ENCODE measurements at regions not wholly inside any gene's neighbourhood (a gene's known extent, or its start where the extent isn't known, plus 50 kb on each side); places are given as distances from the start of the nearest gene placed in this dataset.

DNA sequence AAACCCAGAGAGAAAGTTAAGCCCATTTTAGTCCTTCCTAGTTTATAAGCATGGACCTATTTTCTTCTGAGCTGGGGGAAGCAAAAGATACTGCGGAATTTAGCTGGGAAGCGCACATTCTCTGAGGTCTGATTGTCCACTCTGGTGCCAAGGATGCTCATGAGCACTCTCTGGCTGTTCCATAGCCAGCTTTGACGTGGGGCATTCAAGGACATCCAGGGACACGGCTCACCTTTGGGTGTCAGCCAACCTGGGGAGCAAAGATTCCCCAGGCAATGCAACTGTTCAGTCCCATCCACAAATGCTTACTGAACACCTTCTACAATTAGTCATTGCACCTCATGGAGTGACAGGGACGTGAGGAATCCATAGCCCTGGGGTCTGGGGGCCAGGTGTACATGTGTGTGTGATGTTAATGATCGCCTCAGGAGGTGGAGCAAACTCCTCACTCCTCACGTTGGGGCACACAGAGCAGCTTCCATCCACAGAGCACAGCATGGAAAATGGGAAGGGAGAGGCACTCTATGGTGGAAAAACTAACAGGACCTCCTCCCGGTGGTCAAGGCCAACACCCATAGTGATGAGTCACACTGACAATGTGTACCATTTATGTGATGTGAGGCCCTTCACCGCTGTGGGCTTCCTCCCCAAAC, 67.5 kb upstream of the IGFBP3 start:
- in situ Hi-C loops (cut with MboI; ENCODE audit: low sequenced_read_pairs) = no loop called here

GRCh38 chr7:45987521-45988290, 66.6 kb upstream of the IGFBP3 start:
- in situ Hi-C loops (cut with MboI; ENCODE audit: low sequenced_read_pairs) = no loop called here

GRCh38 chr7:45986355-45987298, 65.6 kb upstream of the IGFBP3 start:
- in situ Hi-C loops (cut with MboI; ENCODE audit: low sequenced_read_pairs) = no loop called here

DNA sequence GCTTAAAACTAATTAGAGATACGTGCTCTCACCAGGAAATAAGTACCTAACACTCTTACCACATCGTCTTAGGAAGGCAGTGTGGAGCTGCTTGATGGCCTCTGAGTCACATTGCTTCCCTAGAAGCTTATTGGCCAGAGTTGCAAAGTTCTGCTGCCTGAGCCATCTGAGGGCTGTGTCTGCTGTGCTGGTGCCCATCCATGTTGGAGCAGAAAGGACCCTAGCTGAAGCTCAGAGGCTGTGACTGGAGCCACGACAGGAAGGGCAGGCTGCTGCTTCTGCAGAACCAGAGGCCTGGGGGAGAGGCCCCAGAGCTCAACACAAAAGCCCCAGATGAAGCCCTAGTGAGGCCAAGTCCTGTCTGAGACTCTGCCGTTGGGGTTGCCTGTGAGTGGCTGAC, 64.8 kb upstream of the IGFBP3 start:
- in situ Hi-C loops (cut with MboI; ENCODE audit: low sequenced_read_pairs) = no loop called here

DNA sequence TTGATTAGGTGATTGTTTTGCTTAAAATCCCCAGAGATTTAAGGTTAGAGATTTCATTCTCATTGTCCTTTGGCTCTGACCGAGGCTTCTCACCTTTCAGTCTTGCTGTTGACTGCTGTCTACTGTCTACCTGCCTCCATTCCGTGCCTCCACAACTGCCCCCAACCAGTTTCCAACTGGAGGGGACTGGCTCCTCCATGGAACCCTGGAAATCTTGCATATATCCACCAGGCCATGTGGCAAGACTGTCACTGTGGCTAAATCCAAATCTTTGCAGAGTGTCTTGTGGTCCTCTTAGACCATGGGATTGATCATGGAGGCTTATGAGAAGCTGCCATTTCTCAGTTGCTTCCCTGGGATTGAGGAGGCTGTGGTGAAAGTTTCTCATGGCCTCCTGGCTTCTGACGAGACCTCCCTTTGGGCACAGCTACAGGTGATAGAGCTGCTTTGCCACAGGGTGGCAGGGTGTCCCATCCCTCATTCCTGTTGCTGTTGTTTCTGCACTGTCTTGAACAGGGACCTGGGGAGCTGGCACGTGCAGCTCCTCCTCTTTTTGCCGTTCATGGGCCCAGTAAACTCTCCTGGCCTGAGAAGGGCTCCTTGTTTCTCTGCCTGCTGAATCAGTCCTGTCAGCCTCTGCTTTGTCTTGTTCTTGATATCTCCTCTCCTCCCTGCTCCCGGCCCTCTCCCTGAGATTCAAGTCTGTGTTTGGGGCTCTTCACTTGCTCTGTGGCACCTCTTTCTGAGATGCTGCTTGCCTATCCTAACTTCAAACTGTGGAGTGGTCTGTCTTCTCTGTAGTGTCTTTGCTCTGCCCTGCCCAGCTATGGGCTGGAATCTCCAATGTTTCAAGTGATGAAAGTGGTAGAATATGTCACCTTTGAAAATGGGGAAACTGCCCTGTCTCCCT, 63.6 kb upstream of the IGFBP3 start:
- in situ Hi-C loops (cut with MboI; ENCODE audit: low sequenced_read_pairs) = no loop called here

- in situ Hi-C loops (cut with MboI; ENCODE audit: low sequenced_read_pairs) = no loop called here
Measured at GRCh38 chr7:45983720-45984255, 62.7 kb upstream of the IGFBP3 start.

DNA sequence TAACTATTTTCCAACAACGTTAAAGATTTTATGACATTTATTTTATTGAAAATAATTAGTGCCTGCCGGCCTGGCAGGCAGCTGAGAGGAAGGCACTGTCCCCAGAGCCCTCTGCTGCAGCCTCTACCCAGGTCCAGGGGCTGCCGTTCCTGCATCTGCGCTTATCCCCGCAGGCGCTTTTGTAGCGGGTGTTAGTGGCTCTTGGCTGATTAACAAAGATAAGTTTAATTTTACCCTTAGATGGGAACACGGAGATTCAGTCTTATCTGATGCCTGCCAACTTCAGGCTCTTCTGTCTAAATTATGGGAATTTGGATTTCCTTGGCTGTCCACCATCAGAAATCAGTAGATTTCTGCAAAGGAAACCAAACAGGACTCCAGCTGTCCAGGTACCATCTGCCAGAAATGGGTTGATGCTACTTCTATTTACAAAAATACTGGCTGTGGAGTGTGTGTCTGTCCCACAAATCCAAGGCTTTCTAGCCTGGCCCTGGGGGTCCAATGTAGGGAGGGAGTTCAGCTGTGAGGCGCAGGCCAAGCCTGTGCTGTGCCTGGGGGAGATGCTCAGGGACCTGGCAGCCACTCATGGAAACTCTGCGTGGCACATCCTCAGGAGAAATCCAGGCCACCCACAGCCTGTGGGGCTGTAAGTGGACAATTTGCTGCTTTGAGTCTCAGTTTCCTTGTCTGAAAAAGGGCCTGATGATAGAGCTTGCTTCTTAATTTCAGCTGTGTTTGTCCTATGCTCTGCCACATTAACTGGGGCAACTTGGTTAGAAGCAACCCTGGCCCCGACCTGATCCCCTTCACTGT, 62.0 kb upstream of the IGFBP3 start:
- in situ Hi-C loops (cut with MboI; ENCODE audit: low sequenced_read_pairs) = no loop called here

DNA sequence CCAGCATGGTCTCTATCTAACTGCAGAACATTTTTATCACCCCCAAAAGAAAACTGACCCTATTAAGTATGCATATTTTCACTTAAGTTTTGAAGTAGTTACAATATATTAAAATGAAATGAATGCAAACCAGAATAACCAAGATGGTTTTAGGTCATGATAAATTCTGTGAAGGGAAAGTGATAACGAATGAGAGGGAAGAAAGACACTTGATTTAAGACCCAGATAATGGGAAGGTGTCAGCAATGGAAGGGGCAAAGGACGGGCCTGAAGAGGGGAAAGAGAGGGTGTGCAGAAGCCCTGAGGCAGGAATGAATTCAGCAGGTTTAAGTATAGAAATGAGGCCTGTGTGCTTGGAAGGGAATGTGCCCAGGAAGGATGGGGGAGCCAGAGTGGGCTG, 61.1 kb upstream of the IGFBP3 start:
- in situ Hi-C loops (cut with MboI; ENCODE audit: low sequenced_read_pairs) = no loop called here

DNA sequence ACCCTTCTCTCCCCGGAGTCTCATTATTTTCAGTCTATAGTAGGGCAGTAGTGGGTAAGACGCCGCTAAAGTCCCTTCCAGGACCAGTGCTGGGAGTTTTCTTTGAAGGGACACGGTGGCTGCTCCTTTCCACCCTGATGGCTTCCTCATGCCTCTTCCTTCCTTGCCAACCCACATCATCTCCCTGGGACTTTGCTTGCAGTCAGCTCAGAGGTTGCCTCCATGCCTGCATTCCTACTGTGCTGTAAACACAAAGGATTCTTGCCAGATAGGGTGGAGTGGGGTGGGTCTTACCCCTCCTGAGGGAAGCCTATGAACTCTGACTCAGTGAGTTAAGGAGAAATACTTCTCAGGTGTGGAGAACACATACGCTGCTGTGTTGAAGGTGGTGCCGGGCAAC, 59.9 kb upstream of the IGFBP3 start:
- in situ Hi-C loops (cut with MboI; ENCODE audit: low sequenced_read_pairs) = no loop called here

GRCh38 chr7:45980181-45980905, 59.3 kb upstream of the IGFBP3 start:
- in situ Hi-C loops (cut with MboI; ENCODE audit: low sequenced_read_pairs) = no loop called here

GRCh38 chr7:45979275-45980180, 58.5 kb upstream of the IGFBP3 start:
- in situ Hi-C loops (cut with MboI; ENCODE audit: low sequenced_read_pairs) = no loop called here

DNA sequence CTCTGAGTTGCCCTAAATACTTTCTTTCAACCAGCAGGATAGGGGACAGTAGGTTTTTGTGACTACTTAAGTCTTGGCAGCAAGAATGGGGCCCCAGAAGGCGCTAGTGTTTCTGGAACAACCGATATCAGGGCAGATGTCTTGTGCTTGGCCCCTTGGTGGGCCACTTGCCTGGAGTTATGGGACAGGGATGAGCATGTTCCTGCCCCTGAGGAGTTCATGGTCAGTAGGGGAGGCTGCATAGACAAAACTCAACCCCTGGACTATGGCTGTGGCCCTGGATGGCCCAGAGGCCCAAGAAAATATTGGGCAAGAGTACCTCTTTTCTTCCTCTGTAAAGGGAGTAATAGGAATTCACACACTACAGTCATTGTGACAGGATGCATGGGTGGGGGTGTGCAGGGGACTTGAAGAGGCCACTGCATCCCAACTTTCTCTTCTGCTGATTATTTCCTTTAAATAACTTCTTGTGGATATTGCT, 57.7 kb upstream of the IGFBP3 start:
- in situ Hi-C loops (cut with MboI; ENCODE audit: low sequenced_read_pairs) = no loop called here

DNA sequence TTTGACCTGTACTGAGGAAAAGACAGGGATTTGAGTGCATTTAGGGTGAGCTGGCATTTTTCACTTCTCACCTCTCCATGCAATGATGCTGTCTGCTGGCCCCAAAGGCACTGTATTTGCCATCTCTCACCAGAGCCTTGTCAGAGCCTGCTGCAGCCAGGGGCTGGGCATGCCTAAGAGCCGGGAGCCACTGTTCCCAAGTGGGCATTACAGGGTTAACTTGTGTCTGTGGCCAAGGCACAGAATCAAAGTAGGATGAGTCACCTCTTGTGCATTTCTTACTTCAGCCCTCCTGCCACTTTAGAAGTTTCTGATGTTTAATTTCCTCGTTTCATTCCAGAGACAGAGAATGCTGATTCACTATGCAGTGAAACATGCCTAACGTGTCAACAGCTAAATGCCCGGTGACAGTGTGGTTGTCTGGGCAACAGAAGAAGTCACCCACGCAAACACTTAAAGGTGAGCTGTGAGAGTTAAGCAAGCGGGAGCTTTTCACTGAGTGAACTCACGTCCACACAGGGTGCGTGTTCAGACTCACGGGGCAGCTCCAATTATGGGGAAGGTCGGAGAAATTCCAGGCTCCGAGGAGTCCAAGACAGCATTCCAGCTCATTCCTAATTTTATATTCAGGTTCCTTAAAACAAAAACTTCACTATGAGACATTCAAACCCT, 57.1 kb upstream of the IGFBP3 start:
- in situ Hi-C loops (cut with MboI; ENCODE audit: low sequenced_read_pairs) = no loop called here

DNA sequence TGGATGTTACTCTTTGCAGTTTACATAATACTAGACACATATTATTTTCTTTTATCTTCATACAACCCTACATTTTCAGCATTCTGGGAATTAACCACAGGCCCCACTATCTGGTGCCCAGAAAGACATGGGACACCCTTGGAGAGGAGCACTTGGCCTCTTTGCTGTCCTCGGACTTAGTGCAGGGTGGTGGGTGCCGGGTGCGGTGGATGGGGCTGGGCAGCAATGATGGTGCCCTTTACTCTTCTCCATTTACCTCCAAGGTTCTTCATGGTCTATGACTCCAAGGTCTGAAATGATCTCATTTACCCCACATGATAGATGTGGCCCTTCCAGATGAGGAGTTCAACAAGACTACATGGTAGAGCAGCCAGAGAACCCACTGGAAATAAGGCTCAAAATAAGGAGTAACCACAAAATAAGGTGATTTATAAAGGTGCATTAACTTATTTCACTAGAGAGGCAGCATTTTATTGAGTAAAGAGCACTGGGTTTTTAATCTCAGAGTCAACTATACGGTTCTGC, 56.2 kb upstream of the IGFBP3 start:
- in situ Hi-C loops (cut with MboI; ENCODE audit: low sequenced_read_pairs) = no loop called here

- in situ Hi-C loops (cut with MboI; ENCODE audit: low sequenced_read_pairs) = no loop called here
Measured at GRCh38 chr7:45976485-45976856, 55.4 kb upstream of the IGFBP3 start.

- in situ Hi-C loops (cut with MboI; ENCODE audit: low sequenced_read_pairs) = no loop called here
Measured at GRCh38 chr7:45975847-45976484, 54.9 kb upstream of the IGFBP3 start.

All from HL-60/S4 treated with retinoic acid at 250 ng/mL for 4 days and 3 days (cell line).